ENCODE measurements at regions not wholly inside any gene's neighbourhood (a gene's known extent, or its start where the extent isn't known, plus 50 kb on each side); places are given as distances from the start of the nearest gene placed in this dataset.

- H3K4me3 ChIP-seq (ENCODE audit: low read depth, low read length), result no peak overlapping the region
- no peak for TF ChIP-seq CTCF (IDR thresholded peaks at IDR 0.05; ENCODE audit: low read depth, low read length, missing control alignments)
- no peak for DNase-seq (ENCODE audit: low read depth)
Measured at GRCh38 chr20:59376109-59376841, 75.9 kb downstream of the EDN3 start.

- no peak for TF ChIP-seq CTCF (IDR thresholded peaks at IDR 0.05; ENCODE audit: low read depth, low read length, missing control alignments)
- no peak for DNase-seq (ENCODE audit: low read depth)
- no peak overlapping the region for H3K4me3 ChIP-seq (ENCODE audit: low read depth, low read length)
Measured at GRCh38 chr20:59376998-59377397, 76.6 kb downstream of the EDN3 start.

- TF ChIP-seq CTCF (IDR thresholded peaks at IDR 0.05; ENCODE audit: low read depth, low read length, missing control alignments), result no peak
- no peak for DNase-seq (ENCODE audit: low read depth)
Measured at GRCh38 chr20:59377842-59378241, 77.4 kb downstream of the EDN3 start.

GRCh38 chr20:59378396-59378795 lies 78.0 kb downstream of the EDN3 start:
- no peak overlapping the region for H3K4me3 ChIP-seq (ENCODE audit: low read depth, low read length)
- DNase-seq (ENCODE audit: low read depth), result no peak
- TF ChIP-seq CTCF (IDR thresholded peaks at IDR 0.05; ENCODE audit: low read depth, low read length, missing control alignments), result no peak

More at GRCh38 chr20:59377842-59378241, 77.4 kb downstream of the EDN3 start:
- no peak overlapping the region for H3K4me3 ChIP-seq (ENCODE audit: low read depth, low read length)

- no peak for DNase-seq (ENCODE audit: low read depth)
- H3K4me3 ChIP-seq (ENCODE audit: low read depth, low read length), result no peak overlapping the region
- no peak for TF ChIP-seq CTCF (IDR thresholded peaks at IDR 0.05; ENCODE audit: low read depth, low read length, missing control alignments)
Measured at GRCh38 chr20:59378966-59379365, 78.6 kb downstream of the EDN3 start.

GRCh38 chr20:59381689-59382088 lies 81.3 kb downstream of the EDN3 start:
- no peak for TF ChIP-seq CTCF (IDR thresholded peaks at IDR 0.05; ENCODE audit: low read depth, low read length, missing control alignments)
- H3K4me3 ChIP-seq (ENCODE audit: low read depth, low read length), result no peak overlapping the region
- no peak for DNase-seq (ENCODE audit: low read depth)

- no peak for DNase-seq (ENCODE audit: low read depth)
- TF ChIP-seq CTCF (IDR thresholded peaks at IDR 0.05; ENCODE audit: low read depth, low read length, missing control alignments), result no peak
- no peak overlapping the region for H3K4me3 ChIP-seq (ENCODE audit: low read depth, low read length)
Measured at GRCh38 chr20:59382157-59382725, 81.8 kb downstream of the EDN3 start.
